ENCODE measurements at regions not wholly inside any gene's neighbourhood (a gene's known extent, or its start where the extent isn't known, plus 50 kb on each side); places are given as distances from the start of the nearest gene placed in this dataset.

DNA sequence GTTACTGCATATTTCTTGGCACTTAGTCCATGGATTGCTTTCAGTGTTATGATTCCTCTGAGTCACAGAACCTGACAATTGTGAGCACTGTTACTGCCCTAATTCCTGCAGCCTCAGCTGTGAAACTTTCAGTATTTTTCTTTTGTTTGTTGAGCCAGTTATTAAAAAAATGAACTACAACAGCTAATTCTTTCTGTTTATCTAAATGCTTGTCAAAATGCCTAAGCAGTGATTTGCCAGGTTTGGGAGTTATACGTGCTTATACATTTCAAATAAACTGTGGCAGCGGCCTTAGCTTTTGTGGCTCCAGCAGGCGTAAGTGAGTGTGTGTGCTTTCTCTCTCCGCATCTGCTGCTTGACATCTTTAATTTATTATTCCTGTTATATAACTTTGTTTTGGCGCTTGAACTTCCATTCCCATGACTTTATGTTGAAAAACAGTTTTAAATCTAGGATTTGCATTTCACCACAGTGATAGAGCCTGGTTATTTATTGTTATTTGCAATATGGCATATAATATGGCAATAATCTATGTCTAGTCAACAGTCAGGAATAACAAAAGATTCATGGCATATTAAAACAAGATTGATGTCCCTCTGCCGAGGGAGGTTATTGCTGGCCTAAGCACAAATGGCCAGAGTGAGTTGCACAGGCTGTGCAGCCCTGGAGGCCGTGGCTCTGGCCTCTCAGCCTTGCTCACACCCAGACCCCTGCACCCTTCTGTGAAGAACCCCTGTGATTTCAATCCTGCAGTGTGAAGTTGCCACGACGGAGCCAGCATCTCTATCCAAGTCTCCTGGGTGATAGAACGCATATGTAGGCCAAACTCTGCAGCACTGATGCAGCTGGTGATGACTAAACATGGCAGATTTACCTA, 303.4 kb downstream of the THBS2 start:
- no peaks in the 10 kb centered on the region for H3K79me2 ChIP-seq (ENCODE audit: low read depth)
- no peaks in the 10 kb centered on the region for H3F3A ChIP-seq (ENCODE audit: insufficient read depth, low read depth)
- no peak overlapping the region for H3K27ac ChIP-seq
- H3K4me2 ChIP-seq: no peak overlapping the region
- H3K27me3 ChIP-seq (ENCODE audit: insufficient read depth, low read depth): peaks cover 75% of the 10 kb centered on the region
- H4K20me1 ChIP-seq (ENCODE audit: insufficient read depth): no peaks in the 10 kb centered on the region
- no peak overlapping the region for H2AFZ ChIP-seq
- H3K4me1 ChIP-seq (replicated peaks; ENCODE audit: insufficient read depth): no peaks in the 10 kb centered on the region
- no peaks in the 10 kb centered on the region for H3K36me3 ChIP-seq (ENCODE audit: low read depth)
- no peak for DNase-seq
- CTCF ChIA-PET: no interaction called here
- H3K4me3 ChIP-seq: no peak overlapping the region
- intact Hi-C loops (cut with micrococcal nuclease; ENCODE audit: unreplicated experiment): no loop called here
- no TSS peak for BruUV-seq (replicated peaks)
- no peaks in the 10 kb centered on the region for H3K9me2 ChIP-seq (ENCODE audit: insufficient read depth)
- no peaks in the 10 kb centered on the region for H3K9me3 ChIP-seq (ENCODE audit: insufficient read depth, low read depth)
- TF ChIP-seq, protein P1, sequence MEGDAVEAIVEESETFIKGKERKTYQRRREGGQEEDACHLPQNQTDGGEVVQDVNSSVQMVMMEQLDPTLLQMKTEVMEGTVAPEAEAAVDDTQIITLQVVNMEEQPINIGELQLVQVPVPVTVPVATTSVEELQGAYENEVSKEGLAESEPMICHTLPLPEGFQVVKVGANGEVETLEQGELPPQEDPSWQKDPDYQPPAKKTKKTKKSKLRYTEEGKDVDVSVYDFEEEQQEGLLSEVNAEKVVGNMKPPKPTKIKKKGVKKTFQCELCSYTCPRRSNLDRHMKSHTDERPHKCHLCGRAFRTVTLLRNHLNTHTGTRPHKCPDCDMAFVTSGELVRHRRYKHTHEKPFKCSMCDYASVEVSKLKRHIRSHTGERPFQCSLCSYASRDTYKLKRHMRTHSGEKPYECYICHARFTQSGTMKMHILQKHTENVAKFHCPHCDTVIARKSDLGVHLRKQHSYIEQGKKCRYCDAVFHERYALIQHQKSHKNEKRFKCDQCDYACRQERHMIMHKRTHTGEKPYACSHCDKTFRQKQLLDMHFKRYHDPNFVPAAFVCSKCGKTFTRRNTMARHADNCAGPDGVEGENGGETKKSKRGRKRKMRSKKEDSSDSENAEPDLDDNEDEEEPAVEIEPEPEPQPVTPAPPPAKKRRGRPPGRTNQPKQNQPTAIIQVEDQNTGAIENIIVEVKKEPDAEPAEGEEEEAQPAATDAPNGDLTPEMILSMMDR (conservative IDR thresholded peaks at IDR 0.05): no peak
- no peak for TF ChIP-seq EZH2 (IDR thresholded peaks at IDR 0.05; ENCODE audit: low read depth)
- POLR2A ChIA-PET (ENCODE audit: unreplicated experiment): interaction anchor here (0.5 kb wide), 1 partner anchor 100 kb away, joined by 19 read pairs; no protein-coding TSS in a partner anchor

DNA sequence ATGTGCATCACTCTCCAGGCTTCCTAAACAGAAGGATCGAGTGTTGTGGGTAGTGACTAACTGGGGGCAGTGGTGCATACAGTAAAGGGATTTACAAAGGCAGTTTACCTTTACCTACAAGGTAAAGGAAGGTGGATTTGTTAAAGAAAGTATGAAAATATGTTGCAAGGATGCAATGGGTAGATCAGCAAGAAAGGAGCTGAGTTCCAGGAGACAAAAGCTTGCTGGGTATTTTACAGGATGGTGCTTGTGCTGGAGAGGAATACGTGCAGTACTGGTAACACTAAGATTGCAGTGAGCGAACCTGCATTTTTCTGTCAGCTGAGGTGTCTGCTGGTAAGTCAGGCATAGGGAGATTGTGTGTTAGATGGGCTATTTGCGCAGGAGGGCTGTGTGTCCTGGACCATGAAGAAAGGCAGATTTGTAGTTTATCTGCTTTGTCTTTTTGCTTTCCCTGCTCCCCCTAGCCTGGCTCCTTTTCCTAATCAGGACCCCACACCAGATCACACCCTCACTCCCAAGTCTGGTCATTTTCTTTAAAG, 304.6 kb downstream of the THBS2 start:
- no peaks in the 10 kb centered on the region for H3K9me2 ChIP-seq (ENCODE audit: insufficient read depth)
- no peak overlapping the region for H3K4me3 ChIP-seq
- no peaks in the 10 kb centered on the region for H3K36me3 ChIP-seq (ENCODE audit: low read depth)
- no TSS peak for BruUV-seq (replicated peaks)
- CTCF ChIA-PET: no interaction called here
- H3K27ac ChIP-seq: no peak overlapping the region
- intact Hi-C loops (cut with micrococcal nuclease; ENCODE audit: unreplicated experiment): no loop called here
- no peaks in the 10 kb centered on the region for H3K9me3 ChIP-seq (ENCODE audit: insufficient read depth, low read depth)
- H3K4me2 ChIP-seq: no peak overlapping the region
- no peaks in the 10 kb centered on the region for H3F3A ChIP-seq (ENCODE audit: insufficient read depth, low read depth)
- H2AFZ ChIP-seq: no peak overlapping the region
- TF ChIP-seq, protein P1 (conservative IDR thresholded peaks at IDR 0.05): no peak
- TF ChIP-seq EZH2 (IDR thresholded peaks at IDR 0.05; ENCODE audit: low read depth): no peak
- POLR2A ChIA-PET (ENCODE audit: unreplicated experiment): no interaction called here
- no peaks in the 10 kb centered on the region for H4K20me1 ChIP-seq (ENCODE audit: insufficient read depth)
- no peaks in the 10 kb centered on the region for H3K79me2 ChIP-seq (ENCODE audit: low read depth)
- no peak for DNase-seq
- H3K4me1 ChIP-seq (replicated peaks; ENCODE audit: insufficient read depth): no peaks in the 10 kb centered on the region
- peaks cover 87% of the 10 kb centered on the region for H3K27me3 ChIP-seq (ENCODE audit: insufficient read depth, low read depth)

DNA sequence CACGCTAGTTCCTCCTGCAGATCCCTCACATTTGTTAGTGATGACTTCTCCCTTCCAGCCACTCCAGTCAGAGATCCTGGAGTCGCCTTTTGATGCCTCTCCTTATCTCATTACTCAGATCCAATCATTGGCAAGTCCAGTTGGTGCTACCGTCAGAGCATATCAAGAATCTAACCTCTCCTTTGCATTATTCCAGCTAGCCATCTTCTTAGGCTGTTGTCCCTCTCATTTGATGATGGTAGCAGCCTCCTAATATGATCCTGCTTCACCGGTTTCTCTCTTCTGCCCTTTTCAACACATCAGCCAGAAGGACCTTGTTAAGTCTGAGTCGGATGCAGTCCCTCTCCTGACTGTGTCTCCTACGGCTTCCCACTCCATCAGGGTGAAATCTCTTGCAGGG, 305.6 kb downstream of the THBS2 start:
- no TSS peak for BruUV-seq (replicated peaks)

More for the DNA sequence above, 305.6 kb downstream of the THBS2 start:
- no peak overlapping the region for H3K4me3 ChIP-seq
- DNase-seq: no peak
- H2AFZ ChIP-seq: no peak overlapping the region
- no peak overlapping the region for H3K4me2 ChIP-seq
- TF ChIP-seq, protein P1 (conservative IDR thresholded peaks at IDR 0.05): no peak
- TF ChIP-seq EZH2 (IDR thresholded peaks at IDR 0.05; ENCODE audit: low read depth): no peak
- POLR2A ChIA-PET (ENCODE audit: unreplicated experiment): no interaction called here
- H3K27me3 ChIP-seq (ENCODE audit: insufficient read depth, low read depth): peaks cover 94% of the 10 kb centered on the region
- no peaks in the 10 kb centered on the region for H4K20me1 ChIP-seq (ENCODE audit: insufficient read depth)
- no peaks in the 10 kb centered on the region for H3K9me3 ChIP-seq (ENCODE audit: insufficient read depth, low read depth)
- H3K4me1 ChIP-seq (replicated peaks; ENCODE audit: insufficient read depth): no peaks in the 10 kb centered on the region
- no peaks in the 10 kb centered on the region for H3K9me2 ChIP-seq (ENCODE audit: insufficient read depth)
- no peaks in the 10 kb centered on the region for H3K79me2 ChIP-seq (ENCODE audit: low read depth)
- H3K27ac ChIP-seq: no peak overlapping the region
- CTCF ChIA-PET: no interaction called here
- intact Hi-C loops (cut with micrococcal nuclease; ENCODE audit: unreplicated experiment): no loop called here
- H3K36me3 ChIP-seq (ENCODE audit: low read depth): no peaks in the 10 kb centered on the region
- H3F3A ChIP-seq (ENCODE audit: insufficient read depth, low read depth): no peaks in the 10 kb centered on the region
